Stomach (tissue), 4 donors: ENCODE measurements at regions not wholly inside any gene's neighbourhood (a gene's known extent, or its start where the extent isn't known, plus 50 kb on each side); places are given as distances from the start of the nearest gene placed in this dataset.

Experiments
- EP300 ChIP-seq: sonication (generic); formaldehyde crosslinking; IDR thresholded peaks from one replicate; pipeline ENCODE4 v1.6.1; 2017; ENCODE audit warnings: antibody characterized with exemption
- TF ChIP-seq, protein P1 (sequence below), 7 experiments: fragments of 450-650 bp in 4 of 7; fragments of 200-600 bp in 3 of 7; sonication (generic) in 3 of 7; IDR thresholded peaks; one replicate each; pipeline ENCODE4 v1.5.1; 2016 to 2019; ENCODE audit warnings: antibody characterized with exemption in 7 of 7, control low read depth in 2 of 7, mild to moderate bottlenecking in 1 of 7

DNA sequence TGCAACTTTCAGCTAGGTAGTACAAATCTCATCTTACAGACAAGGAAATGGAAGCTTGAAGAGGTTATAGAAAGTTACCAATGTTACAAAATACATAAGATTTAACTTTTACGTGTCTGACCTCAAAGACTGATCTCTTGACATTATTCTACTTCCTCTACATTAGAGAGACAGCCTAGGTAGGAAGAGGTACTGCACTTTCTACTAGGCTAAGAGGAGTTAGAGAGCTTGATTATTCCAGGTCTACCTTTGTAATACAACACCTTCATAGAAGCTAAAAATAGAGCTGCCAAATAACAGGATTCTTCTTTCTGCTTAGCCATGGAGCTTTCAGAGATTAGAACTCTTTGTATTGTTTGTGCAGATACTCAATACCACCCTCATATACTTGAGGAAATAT is 147.6 kb upstream of the NPY2R start:
- TF ChIP-seq EP300, result no peak
- TF ChIP-seq, protein P1, sequence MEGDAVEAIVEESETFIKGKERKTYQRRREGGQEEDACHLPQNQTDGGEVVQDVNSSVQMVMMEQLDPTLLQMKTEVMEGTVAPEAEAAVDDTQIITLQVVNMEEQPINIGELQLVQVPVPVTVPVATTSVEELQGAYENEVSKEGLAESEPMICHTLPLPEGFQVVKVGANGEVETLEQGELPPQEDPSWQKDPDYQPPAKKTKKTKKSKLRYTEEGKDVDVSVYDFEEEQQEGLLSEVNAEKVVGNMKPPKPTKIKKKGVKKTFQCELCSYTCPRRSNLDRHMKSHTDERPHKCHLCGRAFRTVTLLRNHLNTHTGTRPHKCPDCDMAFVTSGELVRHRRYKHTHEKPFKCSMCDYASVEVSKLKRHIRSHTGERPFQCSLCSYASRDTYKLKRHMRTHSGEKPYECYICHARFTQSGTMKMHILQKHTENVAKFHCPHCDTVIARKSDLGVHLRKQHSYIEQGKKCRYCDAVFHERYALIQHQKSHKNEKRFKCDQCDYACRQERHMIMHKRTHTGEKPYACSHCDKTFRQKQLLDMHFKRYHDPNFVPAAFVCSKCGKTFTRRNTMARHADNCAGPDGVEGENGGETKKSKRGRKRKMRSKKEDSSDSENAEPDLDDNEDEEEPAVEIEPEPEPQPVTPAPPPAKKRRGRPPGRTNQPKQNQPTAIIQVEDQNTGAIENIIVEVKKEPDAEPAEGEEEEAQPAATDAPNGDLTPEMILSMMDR (IDR thresholded peaks at IDR 0.05), result no peak
